SK-N-SH (cell line): ENCODE measurements at regions not wholly inside any gene's neighbourhood (a gene's known extent, or its start where the extent isn't known, plus 50 kb on each side); places are given as distances from the start of the nearest gene placed in this dataset.

Experiments
- CTCF ChIA-PET: fragments of 300-600, 350-600 bp; formaldehyde crosslinking; extraction: SDS; loops from one replicate; lab custom pipeline; 2021; lab: Yijun Ruan, JAX
- POLR2A ChIA-PET: fragments of 350-600 bp; sonication (Branson Sonifier 250); formaldehyde crosslinking; extraction: SDS; loops from one replicate; lab custom pipeline; 2020; ENCODE audit warnings: antibody characterized with exemption, inconsistent platforms; lab: Yijun Ruan, JAX
- DNase-seq: peaks from one replicate; pipeline ENCODE4 v3.0.0; 2012
- H2AFZ ChIP-seq: fragments of 200-600 bp; sonication (generic); 2 replicates; pipeline ENCODE4 v1.8.1; 2016; ENCODE audit warnings: antibody characterized with exemption, mild to moderate bottlenecking, low read depth
- H3F3A ChIP-seq: fragments of 200-600 bp; sonication (generic); replicated peaks from 2 replicates; pipeline ENCODE3; 2016; ENCODE audit warnings: antibody characterized with exemption, mild to moderate bottlenecking; ENCODE audit not compliant: insufficient read depth
- H3K27ac ChIP-seq, 2 experiments: fragments of 200-500 bp in 1 of 2; fragments of 200-600 bp in 1 of 2; sonication (Bioruptor generic) in 1 of 2; sonication (generic), shearing (Covaris generic) in 1 of 2; 2 replicates each; pipeline versions ENCODE4 v1.5.1 to v1.6.1; 2014 to 2016; ENCODE audit warnings: low read depth in 2 of 2, inconsistent platforms in 1 of 2, low read length in 1 of 2, mild to moderate bottlenecking in 1 of 2, mixed read lengths in 1 of 2
- H3K27me3 ChIP-seq: fragments of 200-600 bp; sonication (generic), shearing (Covaris generic); 2 replicates; pipeline ENCODE4 v1.6.1; 2016; ENCODE audit warnings: mixed run types; ENCODE audit not compliant: insufficient read depth
- H3K36me3 ChIP-seq, 2 experiments: fragments of 200-500 bp in 1 of 2; fragments of 200-600 bp in 1 of 2; sonication (Bioruptor generic) in 1 of 2; sonication (generic) in 1 of 2; replicated peaks in 1 of 2; 2 replicates each; pipeline versions ENCODE3 to v1.5.1; 2014 to 2016; ENCODE audit warnings: low read length in 1 of 2, mild to moderate bottlenecking in 1 of 2; ENCODE audit not compliant: insufficient read depth in 2 of 2, control insufficient read depth in 1 of 2
- H3K4me1 ChIP-seq, 2 experiments: fragments of 200-500 bp in 1 of 2; fragments of 200-600 bp in 1 of 2; sonication (Bioruptor generic) in 1 of 2; sonication (generic), shearing (Covaris generic) in 1 of 2; 2 replicates each; pipeline versions ENCODE4 v1.5.1 to v1.6.1; 2014 to 2016; ENCODE audit warnings: low read depth in 1 of 2, low read length in 1 of 2, mixed run types in 1 of 2; ENCODE audit not compliant: insufficient read depth in 2 of 2, control insufficient read depth in 1 of 2
- H3K4me2 ChIP-seq: fragments of 200-600 bp; sonication (generic), shearing (Covaris generic); 2 replicates; pipeline ENCODE4 v1.6.1; 2017; ENCODE audit warnings: mixed run types
- H3K4me3 ChIP-seq, 2 experiments: fragments of 200-500 bp in 1 of 2; fragments of 200-600 bp in 1 of 2; sonication (Bioruptor generic) in 1 of 2; sonication (generic), shearing (Covaris generic) in 1 of 2; 2 replicates each; pipeline versions ENCODE4 v1.5.1 to v1.8.1; 2014 to 2016; ENCODE audit warnings: low read depth in 2 of 2, inconsistent platforms in 1 of 2, low read length in 1 of 2, mild to moderate bottlenecking in 1 of 2, mixed read lengths in 1 of 2, moderate library complexity in 1 of 2
- H3K79me2 ChIP-seq: fragments of 200-600 bp; sonication (generic); 2 replicates; pipeline ENCODE4 v1.8.1; 2017; ENCODE audit warnings: mild to moderate bottlenecking; ENCODE audit not compliant: insufficient read depth
- H3K9ac ChIP-seq: fragments of 200-600 bp; sonication (generic); 2 replicates; pipeline ENCODE4 v1.6.1; 2017; ENCODE audit warnings: mixed run types
- H3K9me2 ChIP-seq: fragments of 200-600 bp; sonication (generic); 2 replicates; pipeline ENCODE4 v1.6.1; 2017; ENCODE audit warnings: mixed run types
- H3K9me3 ChIP-seq: fragments of 200-600 bp; sonication (generic); 2 replicates; pipeline ENCODE4 v1.6.1; 2017; ENCODE audit warnings: mixed run types, mild to moderate bottlenecking, moderate library complexity
- H4K20me1 ChIP-seq: fragments of 200-600 bp; sonication (generic); 2 replicates; pipeline ENCODE4 v1.6.1; 2017; ENCODE audit warnings: mild to moderate bottlenecking, mixed run types; ENCODE audit not compliant: insufficient read depth
- CHD2 ChIP-seq: fragments of 150-350 bp; IDR thresholded peaks from 2 replicates; pipeline ENCODE4 v1.6.1; 2018; ENCODE audit warnings: low read length; ENCODE audit not compliant: partially characterized antibody
- ELF1 ChIP-seq: IDR thresholded peaks from 2 replicates; pipeline ENCODE4 v1.4.0; 2012
- EP300 ChIP-seq, 2 experiments: IDR thresholded peaks; 2 replicates each; pipeline versions ENCODE4 v1.4.0 to v1.6.1; 2012; ENCODE audit warnings: borderline replicate concordance in 1 of 2, low read depth in 1 of 2, low read length in 1 of 2
- EZH2phosphoT487 ChIP-seq: fragments of 200-600 bp; sonication (generic); IDR thresholded peaks from 2 replicates; pipeline ENCODE4 v1.6.1; 2017; ENCODE audit warnings: low read depth, mixed run types, mild to moderate bottlenecking, antibody characterized with exemption, moderate library complexity, borderline replicate concordance
- FOSL2 ChIP-seq: IDR thresholded peaks from 2 replicates; pipeline ENCODE4 v1.4.0; 2012; ENCODE audit warnings: low read depth, mild to moderate bottlenecking, moderate library complexity, borderline replicate concordance
- FOXJ3 ChIP-seq: sonication (generic); formaldehyde crosslinking; IDR thresholded peaks from 2 replicates; pipeline ENCODE4 v1.5.1; 2020; ENCODE audit warnings: mild to moderate bottlenecking, missing genetic modification reagents
- GABPA ChIP-seq: IDR thresholded peaks from 2 replicates; pipeline ENCODE4 v1.4.0; 2012; ENCODE audit warnings: low read depth, mild to moderate bottlenecking
- MEF2A ChIP-seq: IDR thresholded peaks from 2 replicates; pipeline ENCODE4 v1.4.0; 2012; ENCODE audit warnings: low read depth, borderline replicate concordance
- MXI1 ChIP-seq: IDR thresholded peaks from 2 replicates; pipeline ENCODE4 v1.6.1; 2012; ENCODE audit warnings: mild to moderate bottlenecking, low read depth, low read length, improper control_type of control experiment
- NFIC ChIP-seq: IDR thresholded peaks from 2 replicates; pipeline ENCODE4 v1.4.0; 2012; ENCODE audit warnings: borderline replicate concordance
- NRF1 ChIP-seq: IDR thresholded peaks from 2 replicates; pipeline ENCODE4 v1.6.1; 2012; ENCODE audit warnings: low read depth, mild to moderate bottlenecking, low read length
- POLR2AphosphoS5 ChIP-seq: IDR thresholded peaks from 2 replicates; pipeline ENCODE4 v1.6.1; 2012; ENCODE audit warnings: low read depth, low read length
- REST ChIP-seq: IDR thresholded peaks from 2 replicates; pipeline ENCODE4 v1.6.1; 2012; ENCODE audit warnings: mild to moderate bottlenecking, low read depth, low read length, moderate library complexity
- SIN3A ChIP-seq: IDR thresholded peaks from 2 replicates; pipeline ENCODE4 v1.6.1; 2012; ENCODE audit warnings: low read depth, mild to moderate bottlenecking, low read length, moderate library complexity, borderline replicate concordance
- SMC3 ChIP-seq: IDR thresholded peaks from 2 replicates; pipeline ENCODE4 v1.6.1; 2012; ENCODE audit warnings: low read depth, low read length, improper control_type of control experiment
- TAF1 ChIP-seq: IDR thresholded peaks from 2 replicates; pipeline ENCODE4 v1.6.1; 2012; ENCODE audit warnings: low read depth, mild to moderate bottlenecking, low read length, moderate library complexity, borderline replicate concordance
- TCF12 ChIP-seq: IDR thresholded peaks from 2 replicates; pipeline ENCODE4 v1.4.0; 2012
- TEAD4 ChIP-seq: IDR thresholded peaks from 2 replicates; pipeline ENCODE4 v1.4.0; 2012; ENCODE audit warnings: mild to moderate bottlenecking, borderline replicate concordance; ENCODE audit not compliant: insufficient read depth
- USF2 ChIP-seq: fragments of 150-350 bp; IDR thresholded peaks from 2 replicates; pipeline ENCODE4 v1.6.1; 2017; ENCODE audit warnings: antibody characterized with exemption, low read length, low read depth, borderline replicate concordance
- YY1 ChIP-seq: IDR thresholded peaks from 2 replicates; pipeline ENCODE4 v1.4.0; 2012; ENCODE audit warnings: low read depth, mild to moderate bottlenecking
- WGBS: methylation state at CpG from one replicate; pipeline ENCODE4 v1.1.6; 2017; ENCODE audit warnings: low lambda C conversion rate; 5-methylcytosine and 5-hydroxymethylcytosine counted together
- TF ChIP-seq, protein P1 (sequence below): IDR thresholded peaks from 2 replicates; pipeline ENCODE4 v1.4.0; 2012; ENCODE audit warnings: low read depth, borderline replicate concordance
- TF ChIP-seq, protein P2 (sequence below): fragments of 150-350 bp; IDR thresholded peaks from 2 replicates; pipeline ENCODE4 v1.6.1; 2016; ENCODE audit warnings: mild to moderate bottlenecking, low read depth, low read length

DNA sequence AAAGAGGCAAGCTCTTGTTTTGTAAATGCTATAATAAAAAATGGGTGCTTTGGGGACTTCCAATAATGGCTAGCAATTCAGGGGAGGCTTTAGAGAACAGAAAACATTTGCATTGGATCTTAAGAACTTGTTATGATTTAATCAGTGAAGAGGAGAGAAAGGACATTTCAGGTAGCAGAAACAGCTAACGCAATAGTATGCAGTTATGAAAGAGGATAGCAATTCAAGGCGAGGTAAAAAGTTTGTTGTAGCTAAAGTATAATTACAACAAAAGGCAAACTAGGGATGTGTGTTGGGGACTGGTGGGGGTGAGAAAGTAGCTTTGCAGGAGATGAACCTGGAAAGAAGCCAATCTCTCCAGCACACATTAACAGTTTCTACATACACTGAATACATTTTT is 558.7 kb upstream of the SEMA6D start:
- H3K36me3 ChIP-seq = no peaks in the 10 kb centered on the region
- no peaks in the 10 kb centered on the region for H3K79me2 ChIP-seq
- H3K4me1 ChIP-seq = no peaks in the 10 kb centered on the region
- 30% methylated on average over 2 of the region's 2 CpGs for WGBS
- POLR2A ChIA-PET = no interaction called here
- no peaks in the 10 kb centered on the region for H3K9me2 ChIP-seq
- H3K4me2 ChIP-seq = no peak overlapping the region
- H4K20me1 ChIP-seq = no peaks in the 10 kb centered on the region
- no peak overlapping the region for H2AFZ ChIP-seq
- no peaks in the 10 kb centered on the region for H3F3A ChIP-seq
- no peak overlapping the region for H3K9ac ChIP-seq
- TF ChIP-seq, protein P1, sequence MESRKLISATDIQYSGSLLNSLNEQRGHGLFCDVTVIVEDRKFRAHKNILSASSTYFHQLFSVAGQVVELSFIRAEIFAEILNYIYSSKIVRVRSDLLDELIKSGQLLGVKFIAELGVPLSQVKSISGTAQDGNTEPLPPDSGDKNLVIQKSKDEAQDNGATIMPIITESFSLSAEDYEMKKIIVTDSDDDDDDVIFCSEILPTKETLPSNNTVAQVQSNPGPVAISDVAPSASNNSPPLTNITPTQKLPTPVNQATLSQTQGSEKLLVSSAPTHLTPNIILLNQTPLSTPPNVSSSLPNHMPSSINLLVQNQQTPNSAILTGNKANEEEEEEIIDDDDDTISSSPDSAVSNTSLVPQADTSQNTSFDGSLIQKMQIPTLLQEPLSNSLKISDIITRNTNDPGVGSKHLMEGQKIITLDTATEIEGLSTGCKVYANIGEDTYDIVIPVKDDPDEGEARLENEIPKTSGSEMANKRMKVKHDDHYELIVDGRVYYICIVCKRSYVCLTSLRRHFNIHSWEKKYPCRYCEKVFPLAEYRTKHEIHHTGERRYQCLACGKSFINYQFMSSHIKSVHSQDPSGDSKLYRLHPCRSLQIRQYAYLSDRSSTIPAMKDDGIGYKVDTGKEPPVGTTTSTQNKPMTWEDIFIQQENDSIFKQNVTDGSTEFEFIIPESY = no peak
- TF ChIP-seq NRF1 = no peak
- no peak for TF ChIP-seq USF2
- TF ChIP-seq NFIC = no peak
- no peak for TF ChIP-seq TCF12
- TF ChIP-seq MEF2A = no peak
- TF ChIP-seq ELF1 = no peak
- TF ChIP-seq TEAD4 = no peak
- no peak for TF ChIP-seq MXI1
- TF ChIP-seq FOSL2 = no peak
- no peak for TF ChIP-seq SMC3
- TF ChIP-seq POLR2AphosphoS5 = no peak
- TF ChIP-seq, protein P2, sequence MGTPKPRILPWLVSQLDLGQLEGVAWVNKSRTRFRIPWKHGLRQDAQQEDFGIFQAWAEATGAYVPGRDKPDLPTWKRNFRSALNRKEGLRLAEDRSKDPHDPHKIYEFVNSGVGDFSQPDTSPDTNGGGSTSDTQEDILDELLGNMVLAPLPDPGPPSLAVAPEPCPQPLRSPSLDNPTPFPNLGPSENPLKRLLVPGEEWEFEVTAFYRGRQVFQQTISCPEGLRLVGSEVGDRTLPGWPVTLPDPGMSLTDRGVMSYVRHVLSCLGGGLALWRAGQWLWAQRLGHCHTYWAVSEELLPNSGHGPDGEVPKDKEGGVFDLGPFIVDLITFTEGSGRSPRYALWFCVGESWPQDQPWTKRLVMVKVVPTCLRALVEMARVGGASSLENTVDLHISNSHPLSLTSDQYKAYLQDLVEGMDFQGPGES = no peak
- no peak for TF ChIP-seq EP300 (IDR thresholded peaks at IDR 0.05; ENCODE audit: borderline replicate concordance in 1 of 2, low read depth in 1 of 2, low read length in 1 of 2)
- no peak for DNase-seq
- H3K27me3 ChIP-seq = no peaks in the 10 kb centered on the region
- no peak overlapping the region for H3K27ac ChIP-seq
- CTCF ChIA-PET = no interaction called here
- no peaks in the 10 kb centered on the region; the same call in 1 of the 2 replicates for H3K9me3 ChIP-seq
- H3K4me3 ChIP-seq = no peak overlapping the region

DNA sequence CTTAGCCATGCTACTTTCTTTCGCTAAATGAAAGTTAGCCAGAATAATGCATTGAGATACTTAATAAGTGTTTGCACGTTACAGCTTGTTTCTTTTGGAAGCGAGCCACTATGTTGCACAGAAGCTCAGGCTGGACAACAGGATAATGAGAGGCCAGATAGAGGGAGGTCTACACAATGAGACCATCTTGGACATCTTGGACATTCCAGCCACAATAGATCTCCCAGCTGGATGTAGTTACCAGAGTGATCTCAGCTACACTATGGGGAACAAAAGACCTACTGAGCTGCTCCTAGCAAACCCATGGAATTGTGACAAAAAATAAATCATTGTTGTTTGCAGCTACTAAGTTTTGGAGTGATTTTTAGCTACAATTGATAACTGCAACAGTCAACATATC is 540.1 kb upstream of the SEMA6D start:
- no peaks in the 10 kb centered on the region for H3K79me2 ChIP-seq
- no peak for DNase-seq
- no peak overlapping the region for H3K4me3 ChIP-seq
- no peaks in the 10 kb centered on the region; a peak in 1 of 4 replicates for H3K4me1 ChIP-seq
- H3K27me3 ChIP-seq = no peaks in the 10 kb centered on the region; the same call in 1 of the 2 replicates
- POLR2A ChIA-PET = no interaction called here
- no peaks in the 10 kb centered on the region for H3K36me3 ChIP-seq
- CTCF ChIA-PET = interaction anchor here (0.8 to 1.3 kb wide), 3 partner anchors 16 to 811 kb away, joined by 3 to 5 read pairs (median 3); no protein-coding TSS in a partner anchor
- H2AFZ ChIP-seq = no peak overlapping the region
- H3K27ac ChIP-seq = no peak overlapping the region
- H3K9me3 ChIP-seq = no peaks in the 10 kb centered on the region
- 46% methylated on average over 3 of the region's 3 CpGs for WGBS
- H3K4me2 ChIP-seq = no peak overlapping the region
- H4K20me1 ChIP-seq = no peaks in the 10 kb centered on the region
- H3K9me2 ChIP-seq = no peaks in the 10 kb centered on the region
- no peak overlapping the region for H3K9ac ChIP-seq
- H3F3A ChIP-seq = no peaks in the 10 kb centered on the region
- no peak for TF ChIP-seq YY1
- no peak for TF ChIP-seq GABPA
- TF ChIP-seq MXI1 = no peak
- TF ChIP-seq TAF1 = no peak
- TF ChIP-seq FOXJ3 = no peak
- no peak for TF ChIP-seq CHD2
- no peak for TF ChIP-seq SIN3A
- TF ChIP-seq USF2 = no peak
- TF ChIP-seq EZH2phosphoT487 = no peak
- no peak for TF ChIP-seq REST
